ENCODE measurements at regions not wholly inside any gene's neighbourhood (a gene's known extent, or its start where the extent isn't known, plus 50 kb on each side); places are given as distances from the start of the nearest gene placed in this dataset.

DNA sequence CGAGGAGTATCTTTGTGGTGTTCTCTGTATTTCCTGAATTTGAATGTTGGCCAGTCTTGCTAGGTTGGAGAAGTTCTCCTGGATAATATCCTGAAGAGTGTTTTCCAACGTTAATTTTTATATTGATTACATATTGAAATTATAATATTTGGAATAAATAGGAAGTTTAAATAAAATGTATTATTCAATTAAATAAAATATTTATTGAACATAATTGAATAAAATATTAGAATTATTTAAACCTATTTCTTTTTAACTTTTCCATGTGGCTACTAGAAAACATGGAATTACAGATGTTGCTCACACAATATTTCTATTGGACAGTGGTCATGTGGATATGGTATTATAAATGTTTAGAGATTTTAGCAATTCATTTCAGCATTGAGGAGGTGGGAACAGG, 170.8 kb upstream of the FST start:
- Histone ChIP-seq H3K4me3 (no peak overlapping the region), H3K36me3 (no peaks in the 10 kb centered on the region), H3K9me3 (peaks cover 0 to 33% (median 2%) of the 10 kb centered on the region in 11 donors), H3K4me1 (no peaks in the 10 kb centered on the region), H3K27me3 (peaks cover 0 to 3% (median 0%) of the 10 kb centered on the region in 7 donors), H3K27ac (no peak overlapping the region)
- TF ChIP-seq, protein P1, sequence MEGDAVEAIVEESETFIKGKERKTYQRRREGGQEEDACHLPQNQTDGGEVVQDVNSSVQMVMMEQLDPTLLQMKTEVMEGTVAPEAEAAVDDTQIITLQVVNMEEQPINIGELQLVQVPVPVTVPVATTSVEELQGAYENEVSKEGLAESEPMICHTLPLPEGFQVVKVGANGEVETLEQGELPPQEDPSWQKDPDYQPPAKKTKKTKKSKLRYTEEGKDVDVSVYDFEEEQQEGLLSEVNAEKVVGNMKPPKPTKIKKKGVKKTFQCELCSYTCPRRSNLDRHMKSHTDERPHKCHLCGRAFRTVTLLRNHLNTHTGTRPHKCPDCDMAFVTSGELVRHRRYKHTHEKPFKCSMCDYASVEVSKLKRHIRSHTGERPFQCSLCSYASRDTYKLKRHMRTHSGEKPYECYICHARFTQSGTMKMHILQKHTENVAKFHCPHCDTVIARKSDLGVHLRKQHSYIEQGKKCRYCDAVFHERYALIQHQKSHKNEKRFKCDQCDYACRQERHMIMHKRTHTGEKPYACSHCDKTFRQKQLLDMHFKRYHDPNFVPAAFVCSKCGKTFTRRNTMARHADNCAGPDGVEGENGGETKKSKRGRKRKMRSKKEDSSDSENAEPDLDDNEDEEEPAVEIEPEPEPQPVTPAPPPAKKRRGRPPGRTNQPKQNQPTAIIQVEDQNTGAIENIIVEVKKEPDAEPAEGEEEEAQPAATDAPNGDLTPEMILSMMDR (IDR thresholded peaks at IDR 0.05) = no peak
- ATAC-seq (no peak), DNase-seq (no peak)
- intact Hi-C loops (cut with DNase I) = no loop called here
- WGBS, 2 donors = 74 to 76% methylated on average over 2 of the region's 2 CpGs

DNA sequence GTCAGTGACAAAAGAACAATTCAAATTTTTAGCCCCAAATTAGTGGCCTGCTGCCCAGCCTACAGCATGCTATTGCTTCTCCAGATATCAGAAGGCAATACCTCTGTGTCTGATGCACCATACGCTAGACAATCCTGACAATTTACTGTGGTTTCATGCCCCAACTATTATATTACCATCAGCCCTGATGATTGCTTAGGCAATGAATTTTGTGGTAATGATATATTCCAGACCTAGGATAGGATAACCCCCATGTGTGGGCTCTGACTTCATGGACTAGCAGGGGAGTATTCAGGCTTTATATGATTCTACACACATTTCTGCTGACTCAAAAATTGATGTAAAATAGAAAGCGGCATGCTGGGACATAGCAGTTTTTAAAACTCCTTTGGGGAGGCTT, 168.7 kb upstream of the FST start:
- no peaks in the 10 kb centered on the region for H3K36me3 ChIP-seq
- H3K27ac ChIP-seq = no peak overlapping the region
- DNase-seq (no peak), ATAC-seq (no peak)
- H3K9me3 ChIP-seq = peaks cover 0 to 41% (median 2%) of the 10 kb centered on the region in 11 donors
- no peaks in the 10 kb centered on the region for H3K4me1 ChIP-seq
- intact Hi-C loops (cut with DNase I) = no loop called here
- TF ChIP-seq, protein P1 (IDR thresholded peaks at IDR 0.05) = no peak
- no peak overlapping the region for H3K4me3 ChIP-seq
- H3K27me3 ChIP-seq = peaks cover 0 to 3% (median 0%) of the 10 kb centered on the region in 7 donors
- 88 to 89% methylated on average over 2 of the region's 2 CpGs for WGBS, 2 donors

DNA sequence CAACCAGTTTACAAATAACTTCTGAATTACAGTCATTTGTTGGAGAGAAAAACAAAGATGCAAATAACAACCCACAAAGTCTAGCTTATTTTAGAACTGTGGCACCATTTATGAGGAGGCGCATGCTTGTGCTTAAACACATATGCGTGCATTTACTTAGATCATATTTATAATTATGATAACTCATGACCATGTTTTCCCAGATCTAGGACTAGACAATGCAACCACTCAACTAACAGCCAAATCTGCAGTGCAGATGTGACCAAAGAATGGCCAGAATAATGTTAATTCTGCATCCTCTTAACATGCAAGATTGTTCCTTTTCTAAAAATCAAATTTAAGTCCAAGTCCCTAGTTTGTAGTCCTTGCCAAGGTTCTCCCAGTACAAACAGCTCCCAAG, 167.3 kb upstream of the FST start:
- no peaks in the 10 kb centered on the region for H3K36me3 ChIP-seq
- H3K4me1 ChIP-seq = no peaks in the 10 kb centered on the region
- WGBS, 2 donors = 94 to 95% methylated on average over 2 of the region's 2 CpGs
- ATAC-seq (no peak), DNase-seq (no peak)
- intact Hi-C loops (cut with DNase I) = no loop called here
- H3K27me3 ChIP-seq = peaks cover 0 to 3% (median 0%) of the 10 kb centered on the region in 7 donors
- no peak overlapping the region for H3K27ac ChIP-seq
- H3K4me3 ChIP-seq = no peak overlapping the region
- TF ChIP-seq, protein P1 (IDR thresholded peaks at IDR 0.05) = no peak
- H3K9me3 ChIP-seq = peaks cover 0 to 36% (median 2%) of the 10 kb centered on the region in 11 donors

DNA sequence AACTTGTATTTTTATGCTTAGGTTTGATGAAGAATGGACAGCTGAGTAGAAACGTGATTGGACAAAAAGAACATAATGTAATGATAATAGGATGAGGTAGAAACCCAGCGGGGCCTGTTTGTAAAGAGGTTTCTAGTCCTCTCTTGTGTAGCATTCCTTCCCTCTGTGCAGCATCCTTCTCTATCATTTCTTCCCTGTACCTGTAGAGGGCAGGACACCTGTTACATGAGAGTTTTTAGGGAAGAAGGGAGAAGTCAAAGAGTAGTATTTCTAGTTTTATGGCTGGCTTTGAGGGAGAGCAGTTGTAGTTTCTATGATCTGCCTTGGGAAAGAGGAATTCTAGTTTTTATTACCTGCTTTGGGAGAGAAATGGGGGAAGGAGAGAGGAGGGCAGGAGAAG, 162.1 kb upstream of the FST start:
- no peaks in the 10 kb centered on the region for H3K4me1 ChIP-seq
- ATAC-seq (no peak), DNase-seq (no peak)
- peaks cover 0 to 21% (median 0%) of the 10 kb centered on the region in 11 donors for H3K9me3 ChIP-seq
- H3K27me3 ChIP-seq = no peaks in the 10 kb centered on the region
- TF ChIP-seq, protein P1 (IDR thresholded peaks at IDR 0.05) = no peak
- H3K27ac ChIP-seq = no peak overlapping the region
- WGBS, 2 donors = 55% methylated on average over 2 of the region's 2 CpGs
- no peak overlapping the region for H3K4me3 ChIP-seq
- no peaks in the 10 kb centered on the region for H3K36me3 ChIP-seq
- intact Hi-C loops (cut with DNase I) = no loop called here
